Stomach (tissue), 4 donors: ENCODE measurements at regions not wholly inside any gene's neighbourhood (a gene's known extent, or its start where the extent isn't known, plus 50 kb on each side); places are given as distances from the start of the nearest gene placed in this dataset.

ENCODE experiments used
- EP300 ChIP-seq: sonication (generic); formaldehyde crosslinking; IDR thresholded peaks from one replicate; pipeline ENCODE4 v1.6.1; 2017; ENCODE audit warnings: antibody characterized with exemption
- POLR2A ChIP-seq, 4 donors: fragments of 450-650 bp; IDR thresholded peaks; one replicate each; pipeline ENCODE4 v1.6.1; 2016; ENCODE audit warnings: antibody characterized with exemption in 4 of 4, control low read depth in 2 of 4, mild to moderate bottlenecking in 1 of 4, moderate library complexity in 1 of 4

DNA sequence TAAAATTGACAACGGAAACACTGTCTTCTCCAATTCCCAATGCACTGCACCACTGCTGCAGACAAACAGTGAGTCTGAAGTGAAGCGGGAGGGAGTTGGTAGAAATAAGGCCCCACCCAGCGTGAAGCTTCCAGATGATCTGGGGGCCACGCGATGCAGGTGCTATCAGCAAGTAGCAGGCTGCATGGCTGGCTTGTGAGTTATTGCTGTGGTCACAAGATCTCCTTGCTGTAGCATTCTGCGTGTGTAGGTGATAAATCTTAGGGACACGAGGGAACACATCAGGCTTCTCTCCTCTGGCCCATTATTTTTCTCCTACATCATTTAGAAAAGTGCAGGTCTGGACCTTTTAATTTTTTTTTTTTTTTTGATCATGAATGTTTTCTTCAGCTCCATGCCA lies 407.6 kb downstream of the TMEM114 start:
- no peak for TF ChIP-seq POLR2A (IDR thresholded peaks at IDR 0.05)
- no peak for TF ChIP-seq EP300
